ENCODE measurements at regions not wholly inside any gene's neighbourhood (a gene's known extent, or its start where the extent isn't known, plus 50 kb on each side); places are given as distances from the start of the nearest gene placed in this dataset.

GRCh38 chr9:27756418-27756817, 183.1 kb upstream of the C9orf72 start:
- TF ChIP-seq CTCF (IDR thresholded peaks at IDR 0.05) (no peak), POLR2A (IDR thresholded peaks at IDR 0.05) (no peak)

All from right lobe of liver (tissue), 4 donors.